Epithelial cell of esophagus (primary cell): ENCODE measurements at regions not wholly inside any gene's neighbourhood (a gene's known extent, or its start where the extent isn't known, plus 50 kb on each side); places are given as distances from the start of the nearest gene placed in this dataset.

Experiments
- DNase-seq: peaks from one replicate; pipeline ENCODE4 v3.0.0; 2010; ENCODE audit warnings: low read depth
- H3K4me3 ChIP-seq: 2 replicates; pipeline ENCODE4 v1.5.1; 2011; ENCODE audit warnings: mild to moderate bottlenecking, low read length, control low read depth
- TF ChIP-seq, protein P1 (sequence below): IDR thresholded peaks from 2 replicates; pipeline ENCODE4 v1.5.1; 2011; ENCODE audit warnings: low read depth, mild to moderate bottlenecking, low read length, control low read depth, inconsistent platforms; ENCODE audit not compliant: insufficient read depth; ENCODE audit errors: missing control alignments

DNA sequence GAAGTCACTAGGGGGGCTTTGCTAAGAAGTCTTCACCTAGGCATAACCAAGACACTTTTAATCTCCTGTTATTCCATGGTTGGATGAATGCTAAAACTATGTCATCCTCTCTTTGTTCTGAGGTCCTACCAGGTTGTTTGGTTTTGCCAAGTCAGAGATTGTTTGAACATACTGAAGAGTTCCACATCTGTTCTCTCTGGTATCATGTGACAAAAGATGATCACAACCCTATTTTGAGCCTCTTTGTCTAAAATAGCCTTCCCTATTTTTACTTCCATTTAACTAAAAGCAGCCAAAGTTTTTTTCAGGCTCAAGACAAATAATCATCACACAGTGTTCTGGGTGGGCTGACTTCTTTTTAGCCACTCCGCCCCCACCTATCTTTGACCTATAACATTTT, 218.4 kb upstream of the LMCD1 start:
- TF ChIP-seq, protein P1, sequence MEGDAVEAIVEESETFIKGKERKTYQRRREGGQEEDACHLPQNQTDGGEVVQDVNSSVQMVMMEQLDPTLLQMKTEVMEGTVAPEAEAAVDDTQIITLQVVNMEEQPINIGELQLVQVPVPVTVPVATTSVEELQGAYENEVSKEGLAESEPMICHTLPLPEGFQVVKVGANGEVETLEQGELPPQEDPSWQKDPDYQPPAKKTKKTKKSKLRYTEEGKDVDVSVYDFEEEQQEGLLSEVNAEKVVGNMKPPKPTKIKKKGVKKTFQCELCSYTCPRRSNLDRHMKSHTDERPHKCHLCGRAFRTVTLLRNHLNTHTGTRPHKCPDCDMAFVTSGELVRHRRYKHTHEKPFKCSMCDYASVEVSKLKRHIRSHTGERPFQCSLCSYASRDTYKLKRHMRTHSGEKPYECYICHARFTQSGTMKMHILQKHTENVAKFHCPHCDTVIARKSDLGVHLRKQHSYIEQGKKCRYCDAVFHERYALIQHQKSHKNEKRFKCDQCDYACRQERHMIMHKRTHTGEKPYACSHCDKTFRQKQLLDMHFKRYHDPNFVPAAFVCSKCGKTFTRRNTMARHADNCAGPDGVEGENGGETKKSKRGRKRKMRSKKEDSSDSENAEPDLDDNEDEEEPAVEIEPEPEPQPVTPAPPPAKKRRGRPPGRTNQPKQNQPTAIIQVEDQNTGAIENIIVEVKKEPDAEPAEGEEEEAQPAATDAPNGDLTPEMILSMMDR: no peak
- no peak for DNase-seq
- no peak overlapping the region for H3K4me3 ChIP-seq

DNA sequence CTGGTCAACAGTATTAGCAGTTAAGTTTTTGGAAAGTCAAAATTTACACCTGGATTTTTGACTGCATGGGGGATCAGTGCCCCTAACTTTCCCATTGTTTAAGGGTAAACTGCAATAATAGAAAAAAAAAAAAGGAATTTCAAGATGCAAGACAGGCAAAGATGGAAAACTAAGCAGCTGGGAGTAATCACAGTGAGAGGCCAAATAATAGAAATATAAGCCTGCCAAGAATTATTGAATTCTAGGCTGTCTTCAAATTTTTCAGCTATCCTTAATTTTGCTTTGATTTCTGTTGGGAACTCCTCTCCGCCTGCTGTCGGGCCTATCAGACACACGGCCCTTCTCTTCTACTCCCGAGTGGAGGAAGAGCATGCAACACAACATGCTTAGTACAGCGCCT, 215.5 kb upstream of the LMCD1 start:
- no peak overlapping the region for H3K4me3 ChIP-seq
- TF ChIP-seq, protein P1: no peak
- no peak for DNase-seq

DNA sequence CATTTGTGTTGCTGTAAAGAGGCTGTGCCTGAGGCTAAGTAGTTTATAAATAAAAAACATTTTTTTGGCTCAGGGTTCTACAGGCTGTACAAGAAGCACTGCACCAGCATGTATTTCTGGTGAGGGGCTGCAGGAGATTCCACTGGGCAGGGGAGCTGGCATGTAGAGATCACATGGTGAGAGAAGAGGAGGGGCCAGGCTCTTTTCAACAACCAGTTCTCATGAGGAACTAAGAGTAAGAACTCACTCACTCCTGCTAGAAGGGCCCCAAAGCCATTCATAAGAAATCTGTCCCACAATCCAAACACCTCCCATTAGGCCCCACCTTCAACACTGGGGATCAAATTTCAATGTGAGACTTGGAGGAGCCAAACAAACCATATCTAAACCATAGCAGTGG, 214.9 kb upstream of the LMCD1 start:
- TF ChIP-seq, protein P1: no peak
- no peak for DNase-seq
- H3K4me3 ChIP-seq: no peak overlapping the region

- H3K4me3 ChIP-seq: no peak overlapping the region
- DNase-seq: peak; percentile 1
These were observed 211.0 kb upstream of the LMCD1 start for GRCh38 chr3:8290611-8291010.

GRCh38 chr3:8296461-8296860, 205.2 kb upstream of the LMCD1 start:
- H3K4me3 ChIP-seq: no peak overlapping the region
- DNase-seq: no peak
- TF ChIP-seq, protein P1: no peak

More at GRCh38 chr3:8290611-8291010, 211.0 kb upstream of the LMCD1 start:
- TF ChIP-seq, protein P1: no peak

- TF ChIP-seq, protein P1: no peak
- no peak overlapping the region for H3K4me3 ChIP-seq
- peak; percentile 6 for DNase-seq
These were observed 203.3 kb upstream of the LMCD1 start for GRCh38 chr3:8298021-8298954.

- peak; percentile 67 for DNase-seq
- TF ChIP-seq, protein P1: peak; percentile 77
These were observed 199.5 kb upstream of the LMCD1 start for GRCh38 chr3:8301977-8302735.

More at GRCh38 chr3:8301977-8302735, 199.5 kb upstream of the LMCD1 start:
- H3K4me3 ChIP-seq: no peak overlapping the region
